ENCODE measurements at regions not wholly inside any gene's neighbourhood (a gene's known extent, or its start where the extent isn't known, plus 50 kb on each side); places are given as distances from the start of the nearest gene placed in this dataset.

- no peak overlapping the region for H3K4me3 ChIP-seq (ENCODE audit: low read length)
- no peak for DNase-seq (ENCODE audit: low read depth, low spot score)
These were observed 51.9 kb upstream of the TMEM163 start for GRCh38 chr2:134770702-134771101.

DNA sequence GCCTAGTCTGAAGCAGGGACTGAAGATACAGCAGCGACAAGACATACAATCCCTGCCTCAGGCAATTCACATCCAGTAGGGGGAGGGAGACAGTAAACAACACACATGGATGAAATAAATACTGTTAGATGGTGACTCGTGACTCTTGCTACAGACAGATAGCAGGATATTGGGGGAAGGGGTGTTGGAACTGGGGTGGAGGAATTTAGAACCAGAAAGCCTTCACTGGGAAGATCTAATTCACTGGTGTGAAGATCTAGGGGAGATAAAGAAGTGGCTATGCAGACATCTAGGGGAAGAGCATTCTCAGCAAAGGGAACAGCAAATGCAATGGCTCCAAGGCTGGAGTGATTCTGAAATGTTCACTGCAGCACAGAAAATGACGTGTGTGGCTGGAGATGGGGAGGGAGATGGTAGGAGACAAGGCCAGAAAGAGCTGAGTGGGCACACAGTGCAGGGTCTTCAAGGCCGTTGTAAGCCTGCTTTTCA is 52.6 kb upstream of the TMEM163 start:
- H3K4me3 ChIP-seq (ENCODE audit: low read length): no peak overlapping the region
- no peak for DNase-seq (ENCODE audit: low read depth, low spot score)

- H3K4me3 ChIP-seq (ENCODE audit: low read length): no peak overlapping the region
- no peak for DNase-seq (ENCODE audit: low read depth, low spot score)
These were observed 53.8 kb upstream of the TMEM163 start for GRCh38 chr2:134772493-134773169.

GRCh38 chr2:134773335-134773734 is 54.5 kb upstream of the TMEM163 start:
- no peak overlapping the region for H3K4me3 ChIP-seq (ENCODE audit: low read length)
- peak; percentile 77 for DNase-seq (ENCODE audit: low read depth, low spot score)

DNA sequence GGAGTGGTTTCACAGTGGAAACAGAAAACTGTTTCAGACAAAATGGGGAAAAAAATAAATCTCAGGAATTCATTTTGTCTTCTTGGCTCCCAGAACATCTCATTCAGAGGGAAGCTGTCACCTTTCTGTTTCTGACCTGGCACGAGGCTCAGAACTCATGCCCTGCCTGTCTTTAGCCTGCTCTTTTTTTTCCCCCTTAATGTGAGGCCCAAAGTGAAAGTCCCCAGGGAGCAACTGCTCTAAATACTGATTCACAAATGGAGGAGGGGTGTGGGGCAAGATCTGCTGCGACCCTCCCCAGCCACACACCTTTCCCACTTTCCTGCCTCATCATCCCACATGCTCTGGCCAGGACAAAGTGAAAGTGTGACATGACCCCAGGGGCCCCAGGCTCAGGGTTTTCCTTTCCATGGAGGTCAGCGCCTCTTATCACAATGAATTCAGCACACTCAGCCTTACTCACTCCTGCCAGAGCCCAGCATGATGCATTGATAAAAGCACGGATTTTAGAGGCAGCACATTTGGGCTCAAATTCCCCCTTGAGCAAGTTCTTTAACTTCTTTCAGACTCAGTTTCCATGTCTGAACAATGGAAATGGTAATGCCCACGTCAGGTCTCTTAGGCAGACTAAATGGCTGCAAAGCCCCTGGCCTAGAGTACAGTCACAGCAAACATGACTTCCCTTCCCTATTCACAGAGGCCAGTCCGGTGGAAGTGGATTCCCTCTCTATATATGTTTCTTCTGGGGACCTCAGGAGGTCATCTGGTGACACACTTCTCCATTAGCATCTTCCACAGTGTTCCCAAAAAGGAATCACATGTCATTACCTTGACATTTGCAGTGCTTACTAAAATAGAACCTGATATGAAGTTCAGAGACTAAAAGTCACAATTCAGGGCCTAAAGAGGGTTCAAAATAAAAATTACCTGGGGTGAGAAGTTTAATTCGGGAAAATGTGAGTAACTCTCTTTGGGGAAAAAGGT is 55.3 kb upstream of the TMEM163 start:
- no peak overlapping the region for H3K4me3 ChIP-seq (ENCODE audit: low read length)
- no peak for DNase-seq (ENCODE audit: low read depth, low spot score)

DNA sequence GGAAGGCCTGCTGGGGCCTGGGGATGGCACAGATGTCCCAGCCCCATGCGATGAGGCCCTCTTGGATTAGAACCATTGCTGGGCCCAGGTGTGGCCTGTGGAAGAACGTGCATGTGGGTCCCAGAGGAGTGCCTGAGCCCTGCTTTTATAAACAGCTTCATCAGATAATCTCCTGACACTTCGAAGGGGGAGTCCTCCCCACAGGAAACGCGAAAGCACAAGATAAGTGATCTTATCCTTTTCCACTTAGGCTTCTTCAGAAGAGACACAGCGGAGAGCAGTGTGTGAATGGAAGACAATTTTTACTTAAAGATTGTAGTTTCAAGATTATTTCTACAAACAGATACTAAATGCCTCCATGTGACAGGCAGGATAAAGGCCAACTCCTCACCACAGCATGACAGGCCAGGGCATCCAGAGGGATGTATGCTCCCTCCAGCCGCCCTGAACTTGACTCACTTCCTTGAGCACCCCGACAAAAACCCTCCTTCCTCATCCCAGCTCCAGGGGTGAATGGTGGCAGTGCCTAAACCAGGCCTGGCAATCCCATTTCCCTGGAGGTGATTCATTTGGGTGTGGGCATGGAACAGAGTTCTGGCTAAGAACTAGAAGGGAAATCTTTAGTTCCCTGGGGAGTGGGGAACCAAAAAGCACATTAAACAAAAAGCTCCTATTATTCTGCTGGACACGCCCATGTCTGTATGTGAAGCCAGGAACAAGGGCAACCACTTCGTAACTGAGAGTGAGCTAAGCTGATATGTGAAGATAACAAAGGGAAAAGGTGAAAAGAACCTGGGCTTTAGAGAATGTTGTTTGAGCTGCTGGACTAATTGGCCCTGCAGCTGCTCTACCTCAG is 56.2 kb upstream of the TMEM163 start:
- no peak overlapping the region for H3K4me3 ChIP-seq (ENCODE audit: low read length)
- DNase-seq (ENCODE audit: low read depth, low spot score): peak; percentile 85

- no peak for DNase-seq (ENCODE audit: low read depth, low spot score)
These were observed 58.0 kb upstream of the TMEM163 start for GRCh38 chr2:134776836-134777235.

DNA sequence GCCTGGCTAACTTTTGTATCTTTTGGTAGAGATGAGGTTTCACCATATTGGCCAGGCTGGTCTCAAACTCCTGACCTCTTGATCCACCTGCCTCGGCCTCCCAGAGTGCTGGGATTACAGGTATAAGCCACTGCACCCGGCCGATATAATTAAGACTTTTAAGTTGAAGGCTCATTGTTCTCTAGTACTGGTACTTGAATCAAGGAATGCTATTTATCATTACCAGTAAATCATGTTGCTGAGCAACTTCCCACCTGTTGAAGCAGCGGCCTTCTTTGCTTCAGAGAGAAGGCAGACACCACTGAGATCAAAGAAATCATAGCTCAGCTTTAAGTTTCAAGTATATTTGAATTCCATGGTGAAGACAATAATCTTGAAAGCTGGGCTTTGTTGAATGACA is 58.8 kb upstream of the TMEM163 start:
- H3K4me3 ChIP-seq (ENCODE audit: low read length): no peak overlapping the region
- no peak for DNase-seq (ENCODE audit: low read depth, low spot score)

More at GRCh38 chr2:134776836-134777235, 58.0 kb upstream of the TMEM163 start:
- no peak overlapping the region for H3K4me3 ChIP-seq (ENCODE audit: low read length)

- no peak for DNase-seq (ENCODE audit: low read depth, low spot score)
- H3K4me3 ChIP-seq (ENCODE audit: low read length): no peak overlapping the region
These were observed 59.6 kb upstream of the TMEM163 start for GRCh38 chr2:134778372-134778771.

DNA sequence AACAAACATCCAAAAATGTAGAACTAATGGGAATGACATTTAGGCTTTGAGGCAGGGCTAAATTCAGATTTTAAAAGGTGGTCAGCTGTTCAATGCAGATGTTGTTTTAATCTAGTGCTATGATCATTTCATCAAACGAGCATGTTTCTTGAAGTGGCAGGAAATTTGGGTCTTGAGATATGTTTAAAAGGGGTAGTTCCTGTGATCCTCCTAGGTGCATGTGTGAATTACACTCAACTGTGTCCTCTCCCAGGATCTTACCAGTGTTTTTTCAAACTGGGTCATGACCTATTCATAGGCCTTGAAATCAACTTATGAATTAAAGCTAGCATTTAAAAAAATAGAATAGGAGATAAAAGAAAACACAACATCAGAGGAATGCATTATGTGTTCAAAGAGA is 57.4 kb upstream of the ACMSD start:
- DNase-seq (ENCODE audit: low read depth, low spot score): peak; percentile 60
- no peak overlapping the region for H3K4me3 ChIP-seq (ENCODE audit: low read length)

DNA sequence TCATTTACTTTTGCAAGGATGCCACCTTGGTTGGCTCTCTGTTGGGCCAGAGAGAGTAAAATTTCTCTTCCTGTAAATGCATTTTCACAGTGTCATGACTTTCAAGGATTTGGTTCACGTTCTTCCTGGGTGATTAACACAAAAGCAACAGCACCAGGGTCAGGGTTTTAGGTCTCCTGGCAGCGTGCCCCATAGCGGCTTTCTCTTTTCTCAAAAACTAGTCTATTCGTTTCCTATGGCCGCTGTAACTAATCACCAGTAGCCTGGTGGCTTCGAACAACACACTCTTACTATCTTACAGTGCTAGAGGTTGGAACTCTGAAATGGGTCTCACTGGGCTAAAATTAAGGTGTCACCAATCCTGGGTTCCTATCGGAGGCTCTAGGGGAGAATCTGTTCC is 56.3 kb upstream of the ACMSD start:
- no peak overlapping the region for H3K4me3 ChIP-seq (ENCODE audit: low read length)
- no peak for DNase-seq (ENCODE audit: low read depth, low spot score)

GRCh38 chr2:134782792-134783191 is 55.6 kb upstream of the ACMSD start:
- no peak overlapping the region for H3K4me3 ChIP-seq (ENCODE audit: low read length)
- DNase-seq (ENCODE audit: low read depth, low spot score): no peak

- DNase-seq (ENCODE audit: low read depth, low spot score): no peak
- no peak overlapping the region for H3K4me3 ChIP-seq (ENCODE audit: low read length)
These were observed 54.5 kb upstream of the ACMSD start for GRCh38 chr2:134783912-134784311.

DNA sequence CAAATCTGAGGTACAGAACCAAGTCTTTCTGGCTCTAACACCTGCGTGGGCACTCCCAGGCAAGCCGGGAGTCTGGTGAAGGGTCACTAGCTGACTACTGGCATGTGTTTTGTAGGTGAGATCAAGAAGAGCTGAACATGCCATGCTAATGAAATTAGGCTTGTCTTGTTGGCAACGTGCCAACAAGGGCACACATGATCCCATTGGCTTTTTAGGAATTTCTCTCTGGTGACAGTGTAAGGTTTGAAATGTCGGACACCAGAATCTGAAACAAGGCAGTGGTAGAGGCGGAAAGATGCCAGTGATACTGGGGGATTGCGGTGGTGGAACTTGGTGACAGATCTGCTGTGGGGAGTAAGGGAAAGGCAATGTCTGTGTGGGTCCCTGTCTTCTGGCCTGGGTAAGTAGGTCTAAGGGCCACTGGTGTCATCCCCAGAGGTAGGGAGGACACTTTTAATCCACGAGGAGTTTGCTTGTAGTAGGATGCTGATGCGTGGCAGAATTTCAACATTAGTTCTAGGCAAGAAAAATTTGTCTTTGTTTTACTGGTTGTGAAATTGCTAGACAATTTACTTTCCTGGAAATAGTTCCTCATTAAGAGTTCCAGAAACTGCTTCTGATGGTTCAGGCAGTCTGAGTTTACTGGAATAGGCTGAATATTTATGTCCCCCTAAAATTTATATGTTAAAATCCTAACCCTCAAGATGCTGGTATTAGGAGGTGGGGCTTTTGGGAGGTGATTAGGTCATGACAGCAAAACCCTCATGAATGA is 52.6 kb upstream of the ACMSD start:
- no peak for DNase-seq (ENCODE audit: low read depth, low spot score)
- H3K4me3 ChIP-seq (ENCODE audit: low read length): no peak overlapping the region

DNA sequence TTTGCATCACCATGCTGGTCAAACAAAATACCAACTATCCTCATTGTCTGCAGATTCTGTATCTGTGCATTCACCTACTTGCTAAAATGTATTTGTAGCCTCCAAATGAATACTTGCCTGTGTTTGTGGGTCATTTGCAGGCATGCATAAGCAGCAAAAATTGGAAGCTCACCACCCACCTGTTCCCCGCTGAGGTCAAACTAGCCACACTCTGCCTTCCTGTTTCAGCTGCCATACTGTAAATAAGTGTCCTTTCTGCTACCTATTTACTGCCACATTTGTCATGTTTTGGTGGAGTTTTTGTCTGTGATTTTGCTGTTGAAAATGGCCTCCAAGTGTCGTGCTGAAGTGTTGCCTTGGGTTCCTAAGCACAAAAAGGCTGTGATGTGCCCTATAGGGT is 50.0 kb upstream of the ACMSD start:
- no peak overlapping the region for H3K4me3 ChIP-seq (ENCODE audit: low read length)
- no peak for DNase-seq (ENCODE audit: low read depth, low spot score)
